ENCODE measurements at regions not wholly inside any gene's neighbourhood (a gene's known extent, or its start where the extent isn't known, plus 50 kb on each side); places are given as distances from the start of the nearest gene placed in this dataset.

GRCh38 chr10:110355141-110355831 lies 50.6 kb upstream of the SMNDC1 start:
- DNase-seq (ENCODE audit: low read depth in 2 of 2): no peak

GRCh38 chr10:110355922-110356627 lies 51.4 kb upstream of the SMNDC1 start:
- no peak for DNase-seq (ENCODE audit: low read depth in 2 of 2)

DNA sequence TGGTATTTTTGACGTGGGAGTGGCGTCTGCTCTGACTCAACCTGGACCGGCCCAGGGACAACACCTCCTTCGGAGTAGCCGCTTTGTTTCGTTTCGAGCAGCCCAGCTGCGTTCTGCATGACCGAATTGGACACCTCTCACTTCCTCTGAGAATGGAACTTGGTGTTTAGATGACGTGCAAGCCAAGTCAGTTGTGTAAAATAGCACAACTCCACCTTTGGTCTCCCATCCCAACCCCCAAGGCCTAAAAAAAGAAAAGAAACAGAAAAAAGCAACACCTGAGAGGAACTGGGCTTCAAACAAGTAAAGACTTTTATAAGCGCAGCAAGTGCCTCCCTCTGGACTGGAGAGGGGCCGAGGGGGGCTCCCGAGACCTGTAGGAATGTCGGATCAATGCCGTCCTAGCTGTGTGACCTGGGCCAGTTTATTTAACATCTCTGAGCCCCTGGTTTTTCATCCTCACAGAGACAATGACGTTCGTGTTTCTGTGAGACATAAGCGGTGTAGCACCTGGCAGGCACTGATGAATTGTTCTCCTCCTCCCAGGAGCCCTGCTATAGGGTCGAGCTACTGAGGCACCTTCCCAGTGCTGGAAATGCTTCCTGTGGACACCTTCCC lies 52.0 kb upstream of the SMNDC1 start:
- DNase-seq (ENCODE audit: low read depth in 2 of 2): no peak

- peak; percentile 36 to 56 for DNase-seq (ENCODE audit: low read depth in 2 of 2)
Observed at GRCh38 chr10:110357252-110357780, 52.6 kb upstream of the SMNDC1 start.

- no peak for DNase-seq (ENCODE audit: low read depth in 2 of 2)
Observed at GRCh38 chr10:110357871-110358270, 53.2 kb upstream of the SMNDC1 start.

DNA sequence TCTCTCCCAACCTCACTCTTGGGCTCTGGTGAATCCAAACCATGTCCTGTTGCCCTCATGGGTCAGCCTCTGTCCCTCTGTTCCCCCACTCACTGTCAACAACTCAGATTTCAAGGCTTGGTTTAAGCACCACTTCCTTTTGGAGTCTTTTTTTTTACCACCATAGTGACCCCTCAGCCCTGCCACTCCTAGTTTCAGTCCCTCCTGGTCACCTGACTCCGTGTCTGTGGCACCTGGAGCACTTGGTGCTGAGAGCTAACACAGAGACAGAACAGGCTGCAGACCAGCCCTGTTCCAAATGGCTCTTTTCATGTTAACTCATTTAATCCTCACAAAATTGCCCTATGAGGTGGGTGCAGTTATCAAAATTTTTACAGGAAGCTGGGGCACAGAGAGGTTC lies 53.6 kb upstream of the SMNDC1 start:
- DNase-seq (ENCODE audit: low read depth in 2 of 2): no peak

DNA sequence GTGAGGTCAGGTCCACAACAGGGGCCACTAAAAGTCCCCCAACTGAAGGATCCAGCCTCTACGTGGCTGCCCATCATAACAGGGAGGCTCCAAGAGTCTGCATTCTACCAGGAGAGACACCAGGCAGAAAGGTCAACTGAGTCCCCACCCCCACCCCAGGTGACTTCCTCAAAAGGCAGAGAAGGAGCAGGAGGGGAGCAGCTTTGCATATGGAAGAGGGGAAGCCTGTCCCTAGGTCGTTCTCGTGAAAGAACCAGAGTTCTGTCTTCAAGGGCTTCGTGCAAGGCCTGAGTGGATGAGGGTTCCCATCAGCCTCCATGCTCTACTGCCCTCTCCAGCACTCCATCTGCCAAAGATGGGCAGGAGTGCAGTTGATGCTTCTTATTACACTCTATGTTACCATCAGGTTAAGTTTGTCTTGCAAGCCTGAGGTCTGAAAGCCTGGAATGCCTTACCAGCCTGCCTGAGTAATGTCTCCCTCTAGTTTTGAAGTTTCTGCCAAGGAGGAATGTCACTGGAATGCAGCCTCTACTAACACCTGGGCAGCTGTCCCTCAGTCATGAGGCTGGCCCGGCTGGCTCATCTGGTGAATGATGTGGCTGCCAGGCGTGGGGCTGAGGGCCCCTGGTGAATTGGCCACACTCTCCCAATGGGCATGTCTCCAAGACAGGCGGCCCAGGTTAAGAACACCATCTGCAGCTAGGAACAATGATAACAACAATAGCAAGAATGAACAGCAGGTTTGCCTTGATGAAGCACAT lies 54.3 kb upstream of the SMNDC1 start:
- DNase-seq (ENCODE audit: low read depth in 2 of 2): no peak

GRCh38 chr10:110360857-110361474 lies 56.2 kb upstream of the SMNDC1 start:
- DNase-seq (ENCODE audit: low read depth in 2 of 2): no peak

GRCh38 chr10:110361800-110362456 lies 57.2 kb upstream of the SMNDC1 start:
- no peak for DNase-seq (ENCODE audit: low read depth in 2 of 2)

DNA sequence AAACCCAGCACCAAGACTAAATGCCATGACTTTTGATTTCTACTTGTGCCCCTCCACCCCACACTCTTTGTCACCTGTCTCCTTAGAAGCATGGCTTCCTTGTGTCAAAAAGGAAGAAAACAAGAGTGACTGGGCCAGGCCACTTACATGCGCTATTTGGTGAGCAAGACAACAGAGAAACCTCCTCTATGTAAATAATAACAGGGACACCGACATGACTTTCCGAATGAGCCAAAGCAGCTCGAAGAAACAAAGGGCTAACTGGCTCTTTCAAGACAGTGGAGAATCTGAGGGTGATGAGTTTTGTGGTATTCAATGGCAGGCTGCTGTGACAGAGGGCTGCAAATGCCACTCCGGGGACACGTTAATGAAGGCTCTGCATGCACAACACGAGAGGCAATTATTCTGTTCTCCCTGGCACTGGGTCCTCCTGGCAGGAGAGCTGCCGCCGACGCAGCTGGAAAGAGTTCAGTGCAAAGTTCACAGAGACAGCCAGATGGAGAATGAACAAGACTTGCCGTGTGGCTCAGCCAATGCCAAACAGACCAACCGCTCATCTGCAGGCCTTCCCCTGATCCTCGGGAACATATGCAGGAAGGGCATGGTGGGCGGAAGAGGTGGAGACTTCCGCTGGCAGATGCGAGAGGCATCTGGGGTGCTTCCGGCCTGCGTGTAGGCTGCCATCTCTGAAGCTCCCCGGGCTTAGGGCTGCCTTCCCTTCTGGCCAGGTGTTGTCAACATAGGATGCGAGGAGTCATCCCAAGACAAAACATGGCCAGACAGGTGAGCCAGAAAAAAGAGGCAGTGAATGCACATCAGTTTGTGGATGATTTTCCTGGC lies 59.1 kb upstream of the SMNDC1 start:
- DNase-seq (ENCODE audit: low read depth in 2 of 2): no peak

GRCh38 chr10:110364531-110364937 lies 59.8 kb upstream of the SMNDC1 start:
- peak; percentile 38 to 46 for DNase-seq (ENCODE audit: low read depth in 2 of 2)

DNA sequence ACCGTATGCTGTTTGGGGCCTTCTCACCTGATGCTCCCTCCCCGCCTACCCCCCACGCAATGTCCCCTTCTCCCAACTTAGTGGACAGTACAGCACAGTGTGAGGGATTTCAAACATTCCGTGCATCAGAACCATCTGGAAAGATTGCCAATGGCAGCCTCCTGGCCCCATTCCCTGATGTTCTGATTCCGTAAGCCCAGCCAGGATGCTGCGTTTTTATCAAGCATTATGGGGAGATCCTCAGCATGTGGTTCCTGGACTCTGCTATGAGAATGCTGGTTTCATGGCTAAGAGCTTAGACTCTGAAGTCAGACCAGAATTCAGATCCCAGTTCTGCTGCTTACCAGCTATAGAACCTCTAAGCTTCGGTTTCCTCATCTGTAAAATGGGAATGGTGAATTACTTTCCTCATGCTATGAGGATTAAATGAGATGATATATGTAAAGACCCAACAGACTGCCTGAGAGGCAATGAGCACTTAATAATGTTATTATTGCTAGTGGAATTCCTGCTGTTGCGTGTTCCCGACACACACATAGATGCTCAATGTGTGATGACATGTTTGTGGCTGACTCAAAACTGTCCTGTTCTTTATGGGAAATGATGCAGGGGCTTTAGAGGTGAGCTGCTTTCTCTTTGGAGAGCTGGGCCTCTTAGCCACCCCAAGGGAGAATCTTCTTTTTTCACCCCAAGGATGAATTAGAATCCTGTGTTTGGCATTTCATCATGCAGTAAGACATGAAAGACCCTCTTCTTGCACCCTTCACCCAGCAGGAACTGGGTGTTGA lies 60.8 kb upstream of the SMNDC1 start:
- no peak for DNase-seq (ENCODE audit: low read depth in 2 of 2)

DNA sequence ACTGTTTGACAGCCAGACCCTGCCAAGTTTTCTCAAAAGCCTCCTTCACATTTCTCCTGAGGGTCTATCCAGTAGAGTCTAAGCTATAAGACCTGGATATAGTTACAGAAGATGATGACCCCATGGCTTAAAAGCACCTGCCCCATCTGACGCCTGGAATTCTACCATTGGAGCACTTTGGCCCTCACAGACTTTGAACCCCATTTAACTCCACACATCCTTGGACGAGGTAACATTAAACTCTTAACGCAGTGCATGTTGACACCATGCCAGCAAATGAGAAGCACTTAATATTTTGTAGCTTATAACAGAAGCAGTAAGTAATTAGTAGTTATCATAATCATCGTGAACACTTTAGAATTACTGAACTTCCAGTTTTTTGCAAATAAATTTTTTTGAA lies 61.9 kb upstream of the SMNDC1 start:
- DNase-seq (ENCODE audit: low read depth in 2 of 2): no peak

- DNase-seq (ENCODE audit: low read depth in 2 of 2): no peak
Observed at GRCh38 chr10:110368002-110368401, 63.3 kb upstream of the SMNDC1 start.

DNA sequence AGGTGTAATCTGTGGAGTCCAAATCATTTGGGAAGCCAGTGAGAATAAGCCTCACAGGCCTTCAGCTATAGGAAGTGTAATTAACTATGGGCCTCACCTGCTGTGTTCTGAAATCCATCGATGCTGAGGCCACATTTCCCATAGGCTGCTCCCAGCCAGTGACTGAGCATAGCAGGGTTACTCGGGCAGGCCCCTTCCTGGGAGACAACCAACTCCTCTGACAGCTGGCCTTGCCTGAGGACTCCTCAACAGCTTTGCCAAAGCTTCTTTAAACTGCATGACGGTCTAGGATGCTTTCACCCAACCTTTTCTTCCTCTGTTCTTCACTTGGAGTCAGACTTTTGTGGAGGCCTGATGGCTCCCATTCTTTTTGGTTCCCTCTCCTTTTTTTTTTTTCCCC lies 63.8 kb upstream of the SMNDC1 start:
- no peak for DNase-seq (ENCODE audit: low read depth in 2 of 2)

- DNase-seq (ENCODE audit: low read depth in 2 of 2): no peak
Observed at GRCh38 chr10:110370006-110370405, 65.3 kb upstream of the SMNDC1 start.

DNA sequence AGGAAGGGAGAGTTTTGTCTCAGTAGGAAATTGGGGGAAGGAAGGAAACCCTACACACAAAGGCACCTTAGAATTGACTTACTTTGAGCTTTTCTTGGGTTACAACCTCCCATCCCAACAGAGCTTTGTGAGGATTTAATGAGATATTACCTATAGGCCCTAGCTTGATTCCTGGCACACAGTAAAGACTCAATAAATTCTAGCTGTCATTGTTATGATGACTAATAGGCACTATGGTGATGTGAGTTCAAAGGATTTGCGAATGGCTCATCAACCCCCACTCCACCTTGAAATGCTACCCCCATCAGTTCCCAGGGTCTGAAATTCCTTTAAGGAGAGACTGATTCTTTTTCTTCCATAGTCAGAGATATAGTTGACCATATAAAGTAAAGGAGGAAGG lies 67.9 kb upstream of the SMNDC1 start:
- DNase-seq (ENCODE audit: low read depth in 2 of 2): no peak

DNA sequence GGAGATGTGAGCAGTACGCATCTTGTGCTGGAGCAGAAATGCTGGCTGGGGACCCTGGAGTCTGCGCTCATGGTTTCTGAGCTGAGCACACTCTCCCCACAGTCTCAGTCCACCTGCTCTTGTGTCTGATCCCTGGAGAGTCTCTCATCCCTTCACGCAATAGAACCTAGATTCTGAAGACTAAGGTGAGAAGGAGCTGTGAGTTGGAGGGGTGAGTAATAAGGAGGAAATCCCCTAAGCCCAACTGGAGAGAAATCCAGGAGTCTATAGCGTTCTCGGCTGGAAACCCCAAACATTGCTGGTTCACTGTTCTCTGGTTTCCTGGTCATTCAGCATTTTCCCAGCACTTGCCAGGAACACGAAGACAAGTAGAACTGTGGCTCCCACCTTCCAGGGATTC lies 68.3 kb upstream of the SMNDC1 start:
- no peak for DNase-seq (ENCODE audit: low read depth in 2 of 2)

DNA sequence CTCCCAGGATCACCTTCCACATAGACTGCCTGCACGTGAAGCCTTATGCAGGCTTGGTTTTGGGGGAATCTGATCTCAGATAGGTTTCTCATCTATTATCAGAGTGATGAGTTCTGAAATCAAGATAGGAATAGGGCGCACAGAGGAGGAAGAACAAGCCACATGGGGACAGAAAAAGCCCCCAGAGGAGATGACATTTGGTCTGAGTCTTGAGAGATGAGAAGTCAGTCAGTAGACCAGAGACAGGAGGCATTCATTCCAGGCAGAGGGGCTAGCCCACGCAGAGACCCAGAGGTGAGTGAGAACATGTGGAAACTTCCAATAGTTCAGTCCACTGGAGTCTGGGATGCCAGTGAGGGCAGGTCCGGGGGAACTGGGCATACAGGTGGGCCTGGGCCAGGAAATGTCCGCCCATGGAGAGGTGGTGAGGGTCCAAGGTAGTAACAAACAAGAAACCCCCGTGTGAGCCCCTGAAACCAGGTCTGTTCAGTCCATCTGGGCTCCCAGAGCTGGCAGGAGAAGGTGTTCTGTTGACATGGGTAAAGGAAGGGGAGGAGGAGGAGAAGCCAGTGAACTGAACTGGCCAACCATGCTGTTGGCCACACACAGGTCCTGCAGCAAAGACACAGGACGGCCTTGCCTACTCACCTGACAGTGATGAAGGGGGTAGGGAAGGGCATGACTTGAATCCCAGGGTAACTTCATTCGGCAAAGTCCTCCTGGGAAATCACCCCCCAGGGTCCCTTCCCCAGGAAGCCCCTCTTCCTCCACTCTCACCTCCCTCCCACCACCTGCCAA lies 69.3 kb upstream of the SMNDC1 start:
- DNase-seq (ENCODE audit: low read depth in 2 of 2): no peak
